H9 (cell line): ENCODE measurements at regions not wholly inside any gene's neighbourhood (a gene's known extent, or its start where the extent isn't known, plus 50 kb on each side); places are given as distances from the start of the nearest gene placed in this dataset.

Source experiments
- DNase-seq: peaks from one replicate; pipeline ENCODE4 v3.0.0-alpha.2; 2017
- H2AFZ ChIP-seq: one replicate; pipeline ENCODE4 v1.6.1; 2013; ENCODE audit warnings: mild to moderate bottlenecking, low read length, control low read depth, moderate library complexity
- H2AK5ac ChIP-seq: 2 replicates; pipeline ENCODE4 v1.6.1; 2013; ENCODE audit warnings: low read length, control low read depth, mixed read lengths; ENCODE audit not compliant: insufficient read length
- H2BK120ac ChIP-seq: one replicate; pipeline ENCODE4 v1.6.1; 2013; ENCODE audit warnings: low read depth, mild to moderate bottlenecking, low read length, control low read depth, inconsistent platforms; ENCODE audit not compliant: poor library complexity, severe bottlenecking
- H2BK12ac ChIP-seq: 2 replicates; pipeline ENCODE4 v1.6.1; 2013; ENCODE audit warnings: low read length, control low read depth, mixed read lengths, low read depth; ENCODE audit not compliant: insufficient read length
- H2BK15ac ChIP-seq: 2 replicates; pipeline ENCODE4 v1.6.1; 2013; ENCODE audit warnings: low read depth, low read length, control low read depth
- H2BK20ac ChIP-seq: one replicate; pipeline ENCODE4 v1.6.1; 2013; ENCODE audit warnings: low read depth, mild to moderate bottlenecking, low read length, control low read depth, inconsistent platforms; ENCODE audit not compliant: poor library complexity, severe bottlenecking
- H2BK5ac ChIP-seq: 2 replicates; pipeline ENCODE4 v1.6.1; 2013; ENCODE audit warnings: low read length, control low read depth, mixed read lengths; ENCODE audit not compliant: insufficient read length
- H3K14ac ChIP-seq: 2 replicates; pipeline ENCODE4 v1.6.1; 2013; ENCODE audit warnings: low read length, control low read depth; ENCODE audit not compliant: insufficient read depth
- H3K18ac ChIP-seq: 2 replicates; pipeline ENCODE4 v1.6.1; 2013; ENCODE audit warnings: low read depth, mild to moderate bottlenecking, mixed read lengths, low read length, control low read depth; ENCODE audit not compliant: insufficient read length
- H3K23ac ChIP-seq: 2 replicates; pipeline ENCODE4 v1.6.1; 2013; ENCODE audit warnings: low read length, control low read depth, mixed read lengths, low read depth; ENCODE audit not compliant: insufficient read length
- H3K23me2 ChIP-seq: 2 replicates; pipeline ENCODE4 v1.6.1; 2013; ENCODE audit warnings: low read depth, mild to moderate bottlenecking, mixed read lengths, low read length, control low read depth; ENCODE audit not compliant: insufficient read length, poor library complexity, severe bottlenecking
- H3K27ac ChIP-seq: 2 replicates; pipeline ENCODE4 v1.5.1; 2013; ENCODE audit warnings: low read length, control low read depth, mixed read lengths, low read depth; ENCODE audit not compliant: insufficient read length
- H3K27me3 ChIP-seq: 2 replicates; pipeline ENCODE4 v1.6.1; 2013; ENCODE audit warnings: low read length, control low read depth, inconsistent platforms; ENCODE audit not compliant: insufficient read depth
- H3K4ac ChIP-seq: 2 replicates; pipeline ENCODE4 v1.6.1; 2013; ENCODE audit warnings: low read depth, mild to moderate bottlenecking, control low read depth, inconsistent platforms, low read length, moderate library complexity
- H3K4me1 ChIP-seq: 2 replicates; pipeline ENCODE4 v1.6.1; 2013; ENCODE audit warnings: low read length, control low read depth, inconsistent platforms; ENCODE audit not compliant: insufficient read depth
- H3K4me2 ChIP-seq: 2 replicates; pipeline ENCODE4 v1.6.1; 2013; ENCODE audit warnings: low read length, control low read depth, mixed read lengths; ENCODE audit not compliant: insufficient read length, insufficient read depth
- H3K56ac ChIP-seq: 2 replicates; pipeline ENCODE4 v1.6.1; 2013; ENCODE audit warnings: low read depth, mild to moderate bottlenecking, mixed read lengths, low read length, control low read depth; ENCODE audit not compliant: insufficient read length
- H3K79me1 ChIP-seq: 2 replicates; pipeline ENCODE4 v1.6.1; 2013; ENCODE audit warnings: low read depth, mild to moderate bottlenecking, moderate library complexity, low read length, control low read depth, inconsistent platforms; ENCODE audit not compliant: insufficient read depth, poor library complexity, severe bottlenecking
- H3K79me2 ChIP-seq: 2 replicates; pipeline ENCODE4 v1.6.1; 2013; ENCODE audit warnings: low read length, control low read depth, inconsistent platforms; ENCODE audit not compliant: insufficient read depth
- H3K9ac ChIP-seq: 2 replicates; pipeline ENCODE4 v1.6.1; 2013; ENCODE audit warnings: low read length, control low read depth, mixed read lengths; ENCODE audit not compliant: insufficient read length; ENCODE audit errors: extremely low read depth
- H3K9me3 ChIP-seq: one replicate; pipeline ENCODE4 v1.6.1; 2013; ENCODE audit warnings: low read depth, low read length, inconsistent platforms; ENCODE audit not compliant: control insufficient read depth
- H3T11ph ChIP-seq: one replicate; pipeline ENCODE4 v1.6.1; 2013; ENCODE audit warnings: mild to moderate bottlenecking, low read length, control low read depth, inconsistent platforms
- H4K20me1 ChIP-seq: one replicate; pipeline ENCODE4 v1.6.1; 2013; ENCODE audit not compliant: control insufficient read depth, insufficient read length, insufficient read depth
- H4K5ac ChIP-seq: 2 replicates; pipeline ENCODE4 v1.6.1; 2013; ENCODE audit warnings: low read depth, mild to moderate bottlenecking, mixed read lengths, low read length, control low read depth; ENCODE audit not compliant: insufficient read length
- H4K8ac ChIP-seq: replicated peaks from 2 replicates; pipeline ENCODE4 v1.6.1; 2013; ENCODE audit warnings: low read length, control low read depth, mixed read lengths, low read depth; ENCODE audit not compliant: insufficient read length
- H4K91ac ChIP-seq: 2 replicates; pipeline ENCODE4 v1.6.1; 2013; ENCODE audit warnings: low read depth, mild to moderate bottlenecking, moderate library complexity, mixed read lengths, low read length, control low read depth; ENCODE audit not compliant: insufficient read length
- H3K27ac Mint-ChIP-seq, 3 experiments: 2 replicates in 2 of 3; 3 replicates in 1 of 3; pipeline ENCODE4 v1.8.0; 2020 to 2021; ENCODE audit warnings: mixed read lengths in 3 of 3, mild to moderate bottlenecking in 1 of 3, moderate library complexity in 1 of 3
- H3K27me3 Mint-ChIP-seq: 2 replicates; pipeline ENCODE4 v1.8.0; 2021; ENCODE audit warnings: low read depth, mild to moderate bottlenecking, moderate library complexity, mixed read lengths
- H3K36me3 Mint-ChIP-seq, 3 experiments: 2 replicates in 2 of 3; 3 replicates in 1 of 3; pipeline ENCODE4 v1.8.0; 2020 to 2021; ENCODE audit warnings: low read depth in 3 of 3, mixed read lengths in 3 of 3; ENCODE audit not compliant: insufficient read depth in 1 of 3
- H3K4me1 Mint-ChIP-seq, 2 experiments: 2 replicates each; pipeline ENCODE4 v1.8.0; 2020; ENCODE audit warnings: mixed read lengths in 2 of 2
- H3K4me3 Mint-ChIP-seq, 2 experiments: 2 replicates in 1 of 2; 3 replicates in 1 of 2; pipeline ENCODE4 v1.8.0; 2020 to 2021; ENCODE audit warnings: mild to moderate bottlenecking in 2 of 2, mixed read lengths in 2 of 2, moderate library complexity in 1 of 2
- H3K9me3 Mint-ChIP-seq, 2 experiments: 2 replicates in 1 of 2; 3 replicates in 1 of 2; pipeline ENCODE4 v1.8.0; 2020; ENCODE audit warnings: mild to moderate bottlenecking in 2 of 2, mixed read lengths in 2 of 2, moderate library complexity in 1 of 2
- CTCF ChIP-seq: fragments of 200-600 bp; sonication (generic); conservative IDR thresholded peaks from 3 replicates; pipeline ENCODE4 v1.8.0; 2021; ENCODE audit warnings: antibody characterized with exemption, mild to moderate bottlenecking
- WGBS: extraction: QIAGEN DNeasy Blood & Tissue Kit; methylation state at CpG from one replicate; pipeline ENCODE4 v1.1.7; 2013; ENCODE audit warnings: missing lambda C conversion rate, low lambda C conversion rate, mixed read lengths; ENCODE audit not compliant: insufficient read length; ENCODE audit errors: extremely low coverage; 5-methylcytosine and 5-hydroxymethylcytosine counted together

DNA sequence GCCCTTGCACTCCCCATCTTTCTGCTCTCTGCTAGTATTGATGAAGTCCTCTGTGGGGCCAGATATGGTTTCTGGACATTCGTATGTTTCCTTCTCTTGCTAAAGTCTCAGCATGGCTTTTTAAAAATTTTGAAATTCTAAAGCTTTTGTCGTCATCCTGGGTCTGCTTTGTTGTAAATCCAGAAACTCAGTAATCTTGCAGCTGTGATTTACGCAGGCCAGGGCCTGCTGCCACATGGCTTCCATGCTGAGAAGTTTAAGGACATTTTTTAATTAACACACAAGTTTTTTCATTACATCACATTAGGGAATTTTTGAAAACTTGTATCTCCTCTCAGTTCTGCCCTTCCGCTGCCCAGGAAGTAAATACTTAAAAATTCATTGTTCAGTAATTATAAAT is 686.1 kb upstream of the IGFBP3 start:
- no peak for DNase-seq
- H3K9ac ChIP-seq, result no peak overlapping the region
- TF ChIP-seq CTCF, result no peak
- no peak overlapping the region for H2BK5ac ChIP-seq
- H3K9me3 ChIP-seq, result no peaks in the 10 kb centered on the region
- peaks cover 4% of the 10 kb centered on the region for H4K20me1 ChIP-seq
- H3K56ac ChIP-seq, result no peak overlapping the region
- H4K91ac ChIP-seq, result no peak overlapping the region
- no peaks in the 10 kb centered on the region for H3K79me2 ChIP-seq
- no peak overlapping the region for H4K8ac ChIP-seq
- H3K23me2 ChIP-seq, result no peaks in the 10 kb centered on the region
- Mint-ChIP-seq H3K4me3 (no peak overlapping the region), H3K9me3 (no peaks in the 10 kb centered on the region), H3K36me3 (no peaks in the 10 kb centered on the region), H3K27ac (no peak overlapping the region), H3K27me3 (no peaks in the 10 kb centered on the region), H3K4me1 (no peaks in the 10 kb centered on the region)
- H3K4me1 ChIP-seq, result no peaks in the 10 kb centered on the region
- H2BK15ac ChIP-seq, result no peak overlapping the region
- H3K4ac ChIP-seq, result no peak overlapping the region
- H2AK5ac ChIP-seq, result no peak overlapping the region
- no peak overlapping the region for H3K23ac ChIP-seq
- no peak overlapping the region for H2BK12ac ChIP-seq
- no peak overlapping the region for H3K18ac ChIP-seq
- no peak overlapping the region for H2BK120ac ChIP-seq
- no peak overlapping the region for H3K4me2 ChIP-seq
- no peak overlapping the region for H3K14ac ChIP-seq
- H4K5ac ChIP-seq, result no peak overlapping the region
- no peak overlapping the region for H2AFZ ChIP-seq
- H2BK20ac ChIP-seq, result no peak overlapping the region
- no peaks in the 10 kb centered on the region for H3K79me1 ChIP-seq
- no CpG with 5 or more reads among the region's 4 CpGs for WGBS
- no peaks in the 10 kb centered on the region for H3K27me3 ChIP-seq
- no peak overlapping the region for H3T11ph ChIP-seq
- H3K27ac ChIP-seq, result no peak overlapping the region
